ENCODE measurements at regions not wholly inside any gene's neighbourhood (a gene's known extent, or its start where the extent isn't known, plus 50 kb on each side); places are given as distances from the start of the nearest gene placed in this dataset.

DNA sequence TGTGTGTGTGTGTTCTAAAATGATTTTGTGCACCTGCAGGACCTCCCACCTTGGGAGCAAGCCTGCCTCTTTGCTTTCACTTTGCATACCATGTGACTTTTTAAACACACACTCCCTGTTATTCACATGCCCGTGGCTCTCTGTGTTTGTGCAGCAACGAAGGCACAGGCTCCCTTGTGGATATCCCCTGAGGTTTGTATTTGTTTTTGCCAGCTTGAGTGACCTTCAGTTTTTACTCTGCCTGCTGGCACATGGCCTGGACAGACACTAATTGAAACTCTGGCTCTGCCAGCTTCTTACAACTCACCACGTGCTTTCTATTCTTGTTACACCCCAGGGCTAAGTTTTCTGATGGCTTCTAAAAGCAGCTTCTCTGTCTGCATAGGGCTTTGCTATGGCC, 885.8 kb downstream of the SH3BGRL start:
- no TSS peak for BruUV-seq (replicated peaks)
- DNase-seq (ENCODE audit: low spot score) = no peak
- Histone ChIP-seq H3K36me3 (ENCODE audit: insufficient read depth, low read length, poor library complexity, severe bottlenecking) (no peaks in the 10 kb centered on the region), H3K4me3 (ENCODE audit: low read depth, low read length, poor library complexity, severe bottlenecking) (no peak overlapping the region), H3K9me3 (ENCODE audit: low read depth, low read length, poor library complexity, severe bottlenecking) (peaks cover 3% of the 10 kb centered on the region), H3K4me1 (ENCODE audit: insufficient read depth, low read length, poor library complexity, severe bottlenecking) (no peaks in the 10 kb centered on the region), H3K27me3 (replicated peaks; ENCODE audit: insufficient read depth, low read depth, low read length, poor library complexity) (no peaks in the 10 kb centered on the region), H3K27ac (ENCODE audit: low read depth, low read length, poor library complexity, severe bottlenecking) (no peak overlapping the region)
- ChIA-PET POLR2A (ENCODE audit: low non-redundant PET) (no interaction called here), CTCF (no interaction called here)
- no peak for TF ChIP-seq EZH2 (IDR thresholded peaks at IDR 0.05; ENCODE audit: borderline replicate concordance, low read depth, low read length, poor library complexity, severe bottlenecking)
- TF ChIP-seq, protein P1, sequence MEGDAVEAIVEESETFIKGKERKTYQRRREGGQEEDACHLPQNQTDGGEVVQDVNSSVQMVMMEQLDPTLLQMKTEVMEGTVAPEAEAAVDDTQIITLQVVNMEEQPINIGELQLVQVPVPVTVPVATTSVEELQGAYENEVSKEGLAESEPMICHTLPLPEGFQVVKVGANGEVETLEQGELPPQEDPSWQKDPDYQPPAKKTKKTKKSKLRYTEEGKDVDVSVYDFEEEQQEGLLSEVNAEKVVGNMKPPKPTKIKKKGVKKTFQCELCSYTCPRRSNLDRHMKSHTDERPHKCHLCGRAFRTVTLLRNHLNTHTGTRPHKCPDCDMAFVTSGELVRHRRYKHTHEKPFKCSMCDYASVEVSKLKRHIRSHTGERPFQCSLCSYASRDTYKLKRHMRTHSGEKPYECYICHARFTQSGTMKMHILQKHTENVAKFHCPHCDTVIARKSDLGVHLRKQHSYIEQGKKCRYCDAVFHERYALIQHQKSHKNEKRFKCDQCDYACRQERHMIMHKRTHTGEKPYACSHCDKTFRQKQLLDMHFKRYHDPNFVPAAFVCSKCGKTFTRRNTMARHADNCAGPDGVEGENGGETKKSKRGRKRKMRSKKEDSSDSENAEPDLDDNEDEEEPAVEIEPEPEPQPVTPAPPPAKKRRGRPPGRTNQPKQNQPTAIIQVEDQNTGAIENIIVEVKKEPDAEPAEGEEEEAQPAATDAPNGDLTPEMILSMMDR (conservative IDR thresholded peaks at IDR 0.05; ENCODE audit: low read depth, low read length) = no peak
- intact Hi-C loops (cut with micrococcal nuclease; ENCODE audit: unreplicated experiment) = no loop called here

DNA sequence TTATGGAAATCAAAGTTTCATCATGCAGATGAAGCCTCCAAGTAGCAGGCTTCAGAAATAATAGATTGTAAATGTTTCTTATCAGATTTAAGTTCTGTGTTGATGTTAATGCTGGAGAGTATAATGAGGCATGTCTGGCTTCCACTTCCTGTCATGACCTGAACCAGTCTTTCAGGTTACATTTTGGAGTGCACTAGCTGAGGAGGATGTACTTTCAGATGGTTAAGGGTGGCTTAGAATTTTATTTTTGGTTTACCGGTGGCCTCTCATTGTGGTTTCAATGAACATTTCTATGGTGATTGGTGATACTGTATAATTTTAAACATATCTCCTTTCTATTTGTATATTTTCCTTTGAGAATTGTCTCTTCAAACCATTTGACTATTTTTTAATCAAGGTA, 890.4 kb downstream of the SH3BGRL start:
- no TSS peak for BruUV-seq (replicated peaks)
- TF ChIP-seq, protein P1 (conservative IDR thresholded peaks at IDR 0.05; ENCODE audit: low read depth, low read length) = no peak
- no peak for TF ChIP-seq EZH2 (IDR thresholded peaks at IDR 0.05; ENCODE audit: borderline replicate concordance, low read depth, low read length, poor library complexity, severe bottlenecking)
- no peak overlapping the region for H3K4me3 ChIP-seq (ENCODE audit: low read depth, low read length, poor library complexity, severe bottlenecking)
- ChIA-PET POLR2A (ENCODE audit: low non-redundant PET) (no interaction called here), CTCF (no interaction called here)
- H3K4me1 ChIP-seq (ENCODE audit: insufficient read depth, low read length, poor library complexity, severe bottlenecking) = no peaks in the 10 kb centered on the region
- H3K36me3 ChIP-seq (ENCODE audit: insufficient read depth, low read length, poor library complexity, severe bottlenecking) = no peaks in the 10 kb centered on the region
- DNase-seq (ENCODE audit: low spot score) = no peak
- H3K27ac ChIP-seq (ENCODE audit: low read depth, low read length, poor library complexity, severe bottlenecking) = no peak overlapping the region
- no peaks in the 10 kb centered on the region for H3K27me3 ChIP-seq (replicated peaks; ENCODE audit: insufficient read depth, low read depth, low read length, poor library complexity)
- peaks cover 10% of the 10 kb centered on the region for H3K9me3 ChIP-seq (ENCODE audit: low read depth, low read length, poor library complexity, severe bottlenecking)
- intact Hi-C loops (cut with micrococcal nuclease; ENCODE audit: unreplicated experiment) = no loop called here

DNA sequence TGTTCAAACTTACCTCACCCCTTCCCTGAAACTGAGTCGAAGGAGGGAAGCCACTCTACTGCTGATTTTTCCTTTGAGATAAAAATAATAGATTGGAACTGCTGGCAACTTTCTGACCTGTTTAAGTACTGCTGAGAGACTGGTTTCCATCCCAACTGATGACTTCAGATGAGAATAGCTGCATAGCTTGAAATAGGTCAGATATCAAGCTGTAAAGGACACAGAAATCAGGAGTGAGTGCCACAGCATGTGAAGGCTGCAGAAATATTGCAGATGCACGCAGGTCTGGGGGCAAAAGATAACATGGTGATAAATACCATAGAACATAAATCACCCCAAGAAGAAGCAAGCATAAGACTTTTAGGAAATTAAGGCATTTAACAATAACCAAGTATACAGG, 923.2 kb downstream of the SH3BGRL start:
- no peaks in the 10 kb centered on the region for H3K36me3 ChIP-seq (ENCODE audit: insufficient read depth, low read length, poor library complexity, severe bottlenecking)
- peaks cover 3% of the 10 kb centered on the region for H3K9me3 ChIP-seq (ENCODE audit: low read depth, low read length, poor library complexity, severe bottlenecking)
- H3K4me3 ChIP-seq (ENCODE audit: low read depth, low read length, poor library complexity, severe bottlenecking) = no peak overlapping the region
- no peaks in the 10 kb centered on the region for H3K4me1 ChIP-seq (ENCODE audit: insufficient read depth, low read length, poor library complexity, severe bottlenecking)
- no TSS peak for BruUV-seq (replicated peaks)
- ChIA-PET POLR2A (ENCODE audit: low non-redundant PET) (no interaction called here), CTCF (no interaction called here)
- no peaks in the 10 kb centered on the region for H3K27me3 ChIP-seq (replicated peaks; ENCODE audit: insufficient read depth, low read depth, low read length, poor library complexity)
- intact Hi-C loops (cut with micrococcal nuclease; ENCODE audit: unreplicated experiment) = no loop called here
- no peak overlapping the region for H3K27ac ChIP-seq (ENCODE audit: low read depth, low read length, poor library complexity, severe bottlenecking)
- no peak for DNase-seq (ENCODE audit: low spot score)
- TF ChIP-seq, protein P1 (conservative IDR thresholded peaks at IDR 0.05; ENCODE audit: low read depth, low read length) = no peak
- TF ChIP-seq EZH2 (IDR thresholded peaks at IDR 0.05; ENCODE audit: borderline replicate concordance, low read depth, low read length, poor library complexity, severe bottlenecking) = no peak
